BLaER1 (cell line): ENCODE measurements at regions not wholly inside any gene's neighbourhood (a gene's known extent, or its start where the extent isn't known, plus 50 kb on each side); places are given as distances from the start of the nearest gene placed in this dataset.

Source experiments
- H3K27ac ChIP-seq: shearing (Covaris generic); formaldehyde crosslinking; 2 replicates; pipeline ENCODE4 v1.8.1; 2022
- H3K27me3 ChIP-seq: shearing (Covaris generic); formaldehyde crosslinking; 2 replicates; pipeline ENCODE4 v1.8.1; 2022
- H3K36me3 ChIP-seq: shearing (Covaris generic); formaldehyde crosslinking; 2 replicates; pipeline ENCODE4 v1.8.1; 2022
- H3K4me1 ChIP-seq: shearing (Covaris generic); formaldehyde crosslinking; 2 replicates; pipeline ENCODE4 v1.8.1; 2022
- H3K4me2 ChIP-seq: shearing (Covaris generic); formaldehyde crosslinking; 2 replicates; pipeline ENCODE4 v1.8.1; 2022
- H3K4me3 ChIP-seq: shearing (Covaris generic); formaldehyde crosslinking; 2 replicates; pipeline ENCODE4 v1.8.1; 2022
- H3K9ac ChIP-seq: shearing (Covaris generic); formaldehyde crosslinking; 2 replicates; pipeline ENCODE4 v1.8.1; 2022
- H3K9me3 ChIP-seq: shearing (Covaris generic); formaldehyde crosslinking; 2 replicates; pipeline ENCODE4 v1.8.1; 2022
- H4K20me1 ChIP-seq: shearing (Covaris generic); formaldehyde crosslinking; 2 replicates; pipeline ENCODE4 v1.8.1; 2022
- Cebpa-rat ChIP-seq: shearing (Covaris generic); IDR thresholded peaks from 2 replicates; pipeline ENCODE4 v1.8.1; 2022

- Histone ChIP-seq H3K4me3 (no peak overlapping the region), H3K27ac (no peak overlapping the region), H3K9me3 (no peaks in the 10 kb centered on the region), H3K4me1 (no peaks in the 10 kb centered on the region), H3K9ac (no peak overlapping the region), H3K4me2 (no peak overlapping the region), H3K36me3 (no peaks in the 10 kb centered on the region), H3K27me3 (no peaks in the 10 kb centered on the region), H4K20me1 (no peaks in the 10 kb centered on the region)
- no peak for TF ChIP-seq Cebpa-rat
Measured at GRCh38 chr3:81154611-81155143, 606.8 kb downstream of the GBE1 start.

DNA sequence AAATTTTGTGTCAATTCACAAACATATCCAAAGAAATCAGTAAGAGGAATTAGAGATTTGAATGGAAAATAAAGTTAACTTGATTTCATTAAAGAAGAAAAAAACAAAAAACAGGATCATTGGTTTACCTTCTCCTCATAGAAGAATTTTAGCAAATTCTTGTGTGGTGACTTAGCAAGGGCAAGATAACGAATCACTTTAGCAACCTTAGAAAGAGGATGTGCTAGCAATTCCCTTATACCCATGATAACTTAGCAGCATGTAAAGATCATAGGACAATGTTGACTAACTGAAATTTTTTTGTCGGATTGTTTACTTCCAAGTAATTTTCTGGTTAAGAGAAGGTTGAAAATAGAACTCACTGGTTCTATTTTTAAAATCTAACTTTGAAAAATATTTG is 609.3 kb downstream of the GBE1 start:
- no peak overlapping the region for H3K4me2 ChIP-seq
- H3K9ac ChIP-seq = no peak overlapping the region
- H3K4me3 ChIP-seq = no peak overlapping the region
- no peaks in the 10 kb centered on the region for H4K20me1 ChIP-seq
- no peaks in the 10 kb centered on the region for H3K36me3 ChIP-seq
- H3K9me3 ChIP-seq = no peaks in the 10 kb centered on the region
- no peak overlapping the region for H3K27ac ChIP-seq
- no peak for TF ChIP-seq Cebpa-rat
- H3K4me1 ChIP-seq = no peaks in the 10 kb centered on the region
- H3K27me3 ChIP-seq = no peaks in the 10 kb centered on the region

DNA sequence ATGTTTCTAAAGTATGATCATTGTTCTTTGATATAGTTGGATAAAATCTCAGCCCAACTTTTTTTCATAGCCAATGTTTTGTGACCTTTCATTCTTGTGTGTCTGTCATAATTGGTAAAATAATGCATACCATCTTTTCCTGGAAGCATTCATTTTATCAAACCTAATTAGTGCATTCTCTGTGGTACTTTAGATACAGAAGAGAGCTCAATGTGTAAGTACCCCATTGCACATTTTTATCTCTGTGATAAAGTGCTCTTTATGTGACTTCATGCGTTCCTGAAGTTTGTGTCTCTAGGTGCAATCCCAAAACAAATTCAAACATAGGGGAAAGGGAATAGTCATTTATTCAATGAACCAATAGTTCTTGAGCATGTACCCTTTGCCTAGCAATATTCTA is 628.5 kb downstream of the GBE1 start:
- TF ChIP-seq Cebpa-rat = no peak
- Histone ChIP-seq H3K9ac (no peak overlapping the region), H3K36me3 (no peaks in the 10 kb centered on the region), H3K4me1 (no peaks in the 10 kb centered on the region), H3K9me3 (no peaks in the 10 kb centered on the region), H4K20me1 (no peaks in the 10 kb centered on the region), H3K27me3 (no peaks in the 10 kb centered on the region), H3K27ac (no peak overlapping the region), H3K4me2 (no peak overlapping the region), H3K4me3 (no peak overlapping the region)

- Histone ChIP-seq H3K4me1 (no peaks in the 10 kb centered on the region), H3K4me2 (no peak overlapping the region), H4K20me1 (no peaks in the 10 kb centered on the region), H3K36me3 (no peaks in the 10 kb centered on the region), H3K4me3 (no peak overlapping the region), H3K27me3 (no peaks in the 10 kb centered on the region), H3K9me3 (no peaks in the 10 kb centered on the region), H3K27ac (no peak overlapping the region), H3K9ac (no peak overlapping the region)
- TF ChIP-seq Cebpa-rat = no peak
Measured at GRCh38 chr3:81105789-81106488, 655.5 kb downstream of the GBE1 start.

DNA sequence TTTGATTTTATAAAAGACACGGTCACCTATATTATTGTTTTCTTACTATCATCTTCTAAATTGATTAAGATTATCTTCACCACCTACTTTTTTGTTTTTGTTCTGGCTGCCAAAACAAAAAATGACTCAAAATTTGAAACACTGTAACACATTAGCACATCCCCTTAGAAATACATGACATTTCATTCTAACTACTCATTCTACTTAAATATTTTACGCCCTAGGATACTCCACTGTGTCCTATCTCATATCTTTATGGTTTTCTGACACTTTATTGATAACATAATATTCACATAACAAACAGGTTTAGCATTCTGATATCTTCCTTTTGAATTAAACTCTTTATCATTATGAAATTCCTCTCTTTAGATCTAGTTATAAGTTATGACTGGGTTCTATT is 656.2 kb downstream of the GBE1 start:
- H3K27ac ChIP-seq = no peak overlapping the region
- H3K4me3 ChIP-seq = no peak overlapping the region
- no peak overlapping the region for H3K4me2 ChIP-seq

DNA sequence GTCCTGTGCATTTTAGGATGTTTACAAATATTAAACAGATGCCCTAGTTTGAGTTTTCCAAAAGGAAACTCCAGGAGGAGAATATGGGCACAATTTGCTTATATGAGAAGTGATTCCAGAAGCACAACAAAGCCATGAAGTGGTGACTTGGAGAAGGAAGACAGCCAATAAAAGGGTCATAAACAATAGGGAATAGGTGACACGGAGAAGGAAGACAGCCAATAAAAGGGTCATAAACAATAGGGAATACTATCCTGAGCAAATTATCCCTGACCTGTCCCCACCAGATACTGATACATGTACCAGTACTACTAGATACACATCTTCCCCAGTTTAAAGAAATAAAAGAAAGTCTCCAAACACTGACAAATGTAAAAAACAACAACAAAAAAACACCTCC is 663.6 kb downstream of the GBE1 start:
- no peak overlapping the region for H3K4me2 ChIP-seq
- no peaks in the 10 kb centered on the region for H4K20me1 ChIP-seq
- H3K27ac ChIP-seq = no peak overlapping the region
- H3K9ac ChIP-seq = no peak overlapping the region
- no peak overlapping the region for H3K4me3 ChIP-seq
- TF ChIP-seq Cebpa-rat = no peak
- no peaks in the 10 kb centered on the region for H3K4me1 ChIP-seq
- H3K27me3 ChIP-seq = no peaks in the 10 kb centered on the region
- H3K36me3 ChIP-seq = no peaks in the 10 kb centered on the region
- no peaks in the 10 kb centered on the region for H3K9me3 ChIP-seq

More for the DNA sequence above, 656.2 kb downstream of the GBE1 start:
- Histone ChIP-seq H4K20me1 (no peaks in the 10 kb centered on the region), H3K27me3 (no peaks in the 10 kb centered on the region), H3K36me3 (no peaks in the 10 kb centered on the region), H3K9ac (no peak overlapping the region), H3K4me1 (no peaks in the 10 kb centered on the region), H3K9me3 (no peaks in the 10 kb centered on the region)
- TF ChIP-seq Cebpa-rat = no peak

GRCh38 chr3:81095956-81096355 is 665.5 kb downstream of the GBE1 start:
- Histone ChIP-seq H3K4me2 (no peak overlapping the region), H3K27me3 (no peaks in the 10 kb centered on the region), H3K36me3 (no peaks in the 10 kb centered on the region), H3K4me3 (no peak overlapping the region), H3K9me3 (no peaks in the 10 kb centered on the region), H3K9ac (no peak overlapping the region), H3K27ac (no peak overlapping the region), H3K4me1 (no peaks in the 10 kb centered on the region), H4K20me1 (no peaks in the 10 kb centered on the region)
- no peak for TF ChIP-seq Cebpa-rat

DNA sequence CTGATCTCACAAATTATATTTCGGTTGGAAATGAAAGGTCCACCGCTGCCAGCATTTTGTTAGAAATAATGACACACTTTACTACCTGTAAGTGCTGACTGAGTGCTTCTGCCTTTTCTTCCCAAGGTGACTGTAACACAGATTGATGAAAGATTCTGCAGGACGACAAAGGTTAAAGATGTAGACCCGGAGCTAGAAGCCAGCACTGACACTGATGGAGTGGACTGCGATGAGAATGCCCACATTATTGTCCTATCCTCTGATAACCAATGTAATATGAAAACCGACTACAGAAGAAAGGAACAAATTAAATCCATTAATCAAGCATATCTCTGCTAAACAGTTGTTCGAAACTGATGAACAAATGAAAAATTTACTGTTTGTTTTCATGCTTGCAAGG is 666.5 kb downstream of the GBE1 start:
- no peak for TF ChIP-seq Cebpa-rat
- no peak overlapping the region for H3K9ac ChIP-seq
- no peak overlapping the region for H3K27ac ChIP-seq
- no peak overlapping the region for H3K4me2 ChIP-seq
- no peak overlapping the region for H3K4me3 ChIP-seq
- H3K27me3 ChIP-seq = no peaks in the 10 kb centered on the region
- no peaks in the 10 kb centered on the region for H3K4me1 ChIP-seq
- no peaks in the 10 kb centered on the region for H4K20me1 ChIP-seq
- no peaks in the 10 kb centered on the region for H3K9me3 ChIP-seq
- no peaks in the 10 kb centered on the region for H3K36me3 ChIP-seq

DNA sequence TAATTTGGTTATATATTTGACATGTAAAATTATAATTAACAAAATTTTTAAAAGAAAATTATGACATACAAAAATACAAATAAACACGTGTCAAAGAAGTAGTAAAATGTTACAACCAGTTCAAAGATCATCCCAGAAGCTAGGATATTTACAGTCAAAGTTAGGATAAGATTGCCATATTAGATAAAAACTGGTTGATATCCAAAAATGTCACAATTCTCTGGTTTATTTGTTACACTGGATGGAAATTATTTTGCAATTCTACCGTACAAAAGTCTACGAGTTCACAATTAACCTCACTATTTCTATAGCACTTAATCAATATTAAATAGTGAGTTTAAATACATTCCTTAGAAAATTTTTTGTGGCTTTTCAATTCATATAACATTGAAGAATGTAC is 673.8 kb downstream of the GBE1 start:
- Histone ChIP-seq H3K4me1 (no peaks in the 10 kb centered on the region), H3K27me3 (no peaks in the 10 kb centered on the region), H3K9me3 (no peaks in the 10 kb centered on the region), H3K4me3 (no peak overlapping the region), H3K4me2 (no peak overlapping the region), H3K36me3 (no peaks in the 10 kb centered on the region), H3K9ac (no peak overlapping the region), H3K27ac (no peak overlapping the region), H4K20me1 (no peaks in the 10 kb centered on the region)
- TF ChIP-seq Cebpa-rat = no peak

- no peak for TF ChIP-seq Cebpa-rat
- Histone ChIP-seq H3K4me1 (no peaks in the 10 kb centered on the region), H3K27ac (no peak overlapping the region), H3K9me3 (no peaks in the 10 kb centered on the region), H4K20me1 (no peaks in the 10 kb centered on the region), H3K36me3 (no peaks in the 10 kb centered on the region), H3K9ac (no peak overlapping the region), H3K4me3 (no peak overlapping the region), H3K4me2 (no peak overlapping the region), H3K27me3 (no peaks in the 10 kb centered on the region)
Measured at GRCh38 chr3:81086348-81086747, 675.1 kb downstream of the GBE1 start.

DNA sequence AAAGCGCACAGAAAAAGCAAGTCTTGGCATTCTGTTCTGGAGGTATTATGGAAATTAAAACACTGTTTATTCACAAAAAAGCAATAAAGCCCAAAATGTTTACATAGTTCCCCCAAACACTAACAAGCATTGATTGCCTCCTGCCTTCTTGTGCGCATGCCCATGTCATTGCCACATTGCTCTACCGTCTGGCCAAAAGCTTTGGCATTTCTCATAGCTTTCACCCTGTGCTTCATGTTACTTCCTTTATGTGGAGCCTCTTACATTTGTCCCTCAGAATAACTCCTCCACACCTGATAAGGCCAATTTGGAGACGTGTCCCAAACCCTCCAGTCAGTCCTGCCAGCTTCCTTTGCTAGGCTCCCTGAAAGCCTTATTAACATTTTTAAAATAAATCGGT is 680.8 kb downstream of the GBE1 start:
- TF ChIP-seq Cebpa-rat = no peak
- no peaks in the 10 kb centered on the region for H3K9me3 ChIP-seq
- no peaks in the 10 kb centered on the region for H3K27me3 ChIP-seq
- no peak overlapping the region for H3K4me3 ChIP-seq
- H4K20me1 ChIP-seq = no peaks in the 10 kb centered on the region
- no peaks in the 10 kb centered on the region for H3K36me3 ChIP-seq
- no peaks in the 10 kb centered on the region for H3K4me1 ChIP-seq
- no peak overlapping the region for H3K27ac ChIP-seq
- H3K4me2 ChIP-seq = no peak overlapping the region
- H3K9ac ChIP-seq = no peak overlapping the region
